HEK293 (cell line): ENCODE measurements at regions not wholly inside any gene's neighbourhood (a gene's known extent, or its start where the extent isn't known, plus 50 kb on each side); places are given as distances from the start of the nearest gene placed in this dataset.

Experiments used
- KLF16 ChIP-seq: fragments of 450-650 bp; formaldehyde crosslinking; IDR thresholded peaks from 2 replicates; pipeline ENCODE4 v1.5.1; 2017; ENCODE audit warnings: missing biosample characterization, missing genetic modification characterization
- ZNF121 ChIP-seq: fragments of 450-650 bp; formaldehyde crosslinking; IDR thresholded peaks from 2 replicates; pipeline ENCODE4 v1.5.1; 2016; ENCODE audit warnings: missing biosample characterization, missing genetic modification characterization
- ZNF248 ChIP-seq: fragments of 450-650 bp; formaldehyde crosslinking; IDR thresholded peaks from 2 replicates; pipeline ENCODE4 v1.5.1; 2017; ENCODE audit warnings: missing biosample characterization, missing genetic modification characterization
- ZNF274 ChIP-seq, 2 experiments: fragments of 200-500 bp in 1 of 2; fragments of 450-650 bp in 1 of 2; sonication (Bioruptor generic) in 1 of 2; formaldehyde crosslinking in 1 of 2; IDR thresholded peaks; 2 replicates each; pipeline versions ENCODE4 v1.5.1 to v1.6.1; 2014 to 2016; ENCODE audit warnings: borderline replicate concordance in 1 of 2, inconsistent platforms in 1 of 2, low read length in 1 of 2, missing biosample characterization in 1 of 2, missing genetic modification characterization in 1 of 2
- ZNF549 ChIP-seq: fragments of 450-650 bp; IDR thresholded peaks from 2 replicates; pipeline ENCODE4 v1.5.1; 2018; ENCODE audit warnings: missing biosample characterization, missing genetic modification characterization, mild to moderate bottlenecking, inconsistent platforms, moderate library complexity
- ZNF580 ChIP-seq: fragments of 450-650 bp; formaldehyde crosslinking; IDR thresholded peaks from 2 replicates; pipeline ENCODE4 v1.5.1; 2016; ENCODE audit warnings: missing biosample characterization, missing genetic modification characterization
- ZNF670 ChIP-seq: fragments of 450-650 bp; formaldehyde crosslinking; IDR thresholded peaks from 2 replicates; pipeline ENCODE4 v1.5.1; 2016; ENCODE audit warnings: missing biosample characterization, missing genetic modification characterization, low read depth
- TF ChIP-seq, protein P1 (sequence below): fragments of 450-650 bp; formaldehyde crosslinking; IDR thresholded peaks from 2 replicates; pipeline ENCODE4 v1.5.1; 2016; ENCODE audit warnings: missing biosample characterization, missing genetic modification characterization
- TF ChIP-seq, protein P2 (sequence below): fragments of 450-650 bp; formaldehyde crosslinking; optimal IDR thresholded peaks from 2 replicates; pipeline ENCODE3; 2016; ENCODE audit warnings: missing biosample characterization, mild to moderate bottlenecking, missing genetic modification characterization
- TF ChIP-seq, protein P3 (sequence below): fragments of 450-650 bp; formaldehyde crosslinking; conservative IDR thresholded peaks from 2 replicates; pipeline ENCODE4 v1.5.1; 2016; ENCODE audit warnings: low read depth, missing biosample characterization, missing genetic modification characterization
- TF ChIP-seq, protein P4 (sequence below): fragments of 450-650 bp; formaldehyde crosslinking; IDR thresholded peaks from 2 replicates; pipeline ENCODE4 v1.5.1; 2016; ENCODE audit warnings: missing biosample characterization, missing genetic modification characterization
- TF ChIP-seq, protein P5 (sequence below): fragments of 450-650 bp; formaldehyde crosslinking; IDR thresholded peaks from 2 replicates; pipeline ENCODE4 v1.5.1; 2016; ENCODE audit warnings: missing biosample characterization, missing genetic modification characterization
- TF ChIP-seq, protein P6 (sequence below): fragments of 450-650 bp; formaldehyde crosslinking; IDR thresholded peaks from 2 replicates; pipeline ENCODE4 v1.5.1; 2016; ENCODE audit warnings: missing biosample characterization, missing genetic modification characterization

GRCh38 chr4:122229857-122230256, 77.7 kb downstream of the BLTP1 start:
- TF ChIP-seq, protein P1, sequence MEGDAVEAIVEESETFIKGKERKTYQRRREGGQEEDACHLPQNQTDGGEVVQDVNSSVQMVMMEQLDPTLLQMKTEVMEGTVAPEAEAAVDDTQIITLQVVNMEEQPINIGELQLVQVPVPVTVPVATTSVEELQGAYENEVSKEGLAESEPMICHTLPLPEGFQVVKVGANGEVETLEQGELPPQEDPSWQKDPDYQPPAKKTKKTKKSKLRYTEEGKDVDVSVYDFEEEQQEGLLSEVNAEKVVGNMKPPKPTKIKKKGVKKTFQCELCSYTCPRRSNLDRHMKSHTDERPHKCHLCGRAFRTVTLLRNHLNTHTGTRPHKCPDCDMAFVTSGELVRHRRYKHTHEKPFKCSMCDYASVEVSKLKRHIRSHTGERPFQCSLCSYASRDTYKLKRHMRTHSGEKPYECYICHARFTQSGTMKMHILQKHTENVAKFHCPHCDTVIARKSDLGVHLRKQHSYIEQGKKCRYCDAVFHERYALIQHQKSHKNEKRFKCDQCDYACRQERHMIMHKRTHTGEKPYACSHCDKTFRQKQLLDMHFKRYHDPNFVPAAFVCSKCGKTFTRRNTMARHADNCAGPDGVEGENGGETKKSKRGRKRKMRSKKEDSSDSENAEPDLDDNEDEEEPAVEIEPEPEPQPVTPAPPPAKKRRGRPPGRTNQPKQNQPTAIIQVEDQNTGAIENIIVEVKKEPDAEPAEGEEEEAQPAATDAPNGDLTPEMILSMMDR (tag by site-specific recombination): no peak
- TF ChIP-seq ZNF549 (tag by site-specific recombination) (no peak), ZNF121 (tag by site-specific recombination) (no peak), ZNF580 (no peak), ZNF670 (tag by site-specific recombination) (no peak), ZNF248 (no peak), ZNF274 (IDR thresholded peaks at IDR 0.05; ENCODE audit: low read length) (no peak), ZNF274 (tag by site-specific recombination; IDR thresholded peaks at IDR 0.05; ENCODE audit: borderline replicate concordance) (no peak), KLF16 (tag by site-specific recombination) (no peak)
- TF ChIP-seq, protein P2, sequence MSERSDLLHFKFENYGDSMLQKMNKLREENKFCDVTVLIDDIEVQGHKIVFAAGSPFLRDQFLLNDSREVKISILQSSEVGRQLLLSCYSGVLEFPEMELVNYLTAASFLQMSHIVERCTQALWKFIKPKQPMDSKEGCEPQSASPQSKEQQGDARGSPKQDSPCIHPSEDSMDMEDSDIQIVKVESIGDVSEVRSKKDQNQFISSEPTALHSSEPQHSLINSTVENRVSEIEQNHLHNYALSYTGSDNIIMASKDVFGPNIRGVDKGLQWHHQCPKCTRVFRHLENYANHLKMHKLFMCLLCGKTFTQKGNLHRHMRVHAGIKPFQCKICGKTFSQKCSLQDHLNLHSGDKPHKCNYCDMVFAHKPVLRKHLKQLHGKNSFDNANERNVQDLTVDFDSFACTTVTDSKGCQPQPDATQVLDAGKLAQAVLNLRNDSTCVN: no peak
- TF ChIP-seq, protein P3, sequence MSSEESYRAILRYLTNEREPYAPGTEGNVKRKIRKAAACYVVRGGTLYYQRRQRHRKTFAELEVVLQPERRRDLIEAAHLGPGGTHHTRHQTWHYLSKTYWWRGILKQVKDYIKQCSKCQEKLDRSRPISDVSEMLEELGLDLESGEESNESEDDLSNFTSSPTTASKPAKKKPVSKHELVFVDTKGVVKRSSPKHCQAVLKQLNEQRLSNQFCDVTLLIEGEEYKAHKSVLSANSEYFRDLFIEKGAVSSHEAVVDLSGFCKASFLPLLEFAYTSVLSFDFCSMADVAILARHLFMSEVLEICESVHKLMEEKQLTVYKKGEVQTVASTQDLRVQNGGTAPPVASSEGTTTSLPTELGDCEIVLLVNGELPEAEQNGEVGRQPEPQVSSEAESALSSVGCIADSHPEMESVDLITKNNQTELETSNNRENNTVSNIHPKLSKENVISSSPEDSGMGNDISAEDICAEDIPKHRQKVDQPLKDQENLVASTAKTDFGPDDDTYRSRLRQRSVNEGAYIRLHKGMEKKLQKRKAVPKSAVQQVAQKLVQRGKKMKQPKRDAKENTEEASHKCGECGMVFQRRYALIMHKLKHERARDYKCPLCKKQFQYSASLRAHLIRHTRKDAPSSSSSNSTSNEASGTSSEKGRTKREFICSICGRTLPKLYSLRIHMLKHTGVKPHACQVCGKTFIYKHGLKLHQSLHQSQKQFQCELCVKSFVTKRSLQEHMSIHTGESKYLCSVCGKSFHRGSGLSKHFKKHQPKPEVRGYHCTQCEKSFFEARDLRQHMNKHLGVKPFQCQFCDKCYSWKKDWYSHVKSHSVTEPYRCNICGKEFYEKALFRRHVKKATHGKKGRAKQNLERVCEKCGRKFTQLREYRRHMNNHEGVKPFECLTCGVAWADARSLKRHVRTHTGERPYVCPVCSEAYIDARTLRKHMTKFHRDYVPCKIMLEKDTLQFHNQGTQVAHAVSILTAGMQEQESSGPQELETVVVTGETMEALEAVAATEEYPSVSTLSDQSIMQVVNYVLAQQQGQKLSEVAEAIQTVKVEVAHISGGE: no peak
- TF ChIP-seq, protein P4, sequence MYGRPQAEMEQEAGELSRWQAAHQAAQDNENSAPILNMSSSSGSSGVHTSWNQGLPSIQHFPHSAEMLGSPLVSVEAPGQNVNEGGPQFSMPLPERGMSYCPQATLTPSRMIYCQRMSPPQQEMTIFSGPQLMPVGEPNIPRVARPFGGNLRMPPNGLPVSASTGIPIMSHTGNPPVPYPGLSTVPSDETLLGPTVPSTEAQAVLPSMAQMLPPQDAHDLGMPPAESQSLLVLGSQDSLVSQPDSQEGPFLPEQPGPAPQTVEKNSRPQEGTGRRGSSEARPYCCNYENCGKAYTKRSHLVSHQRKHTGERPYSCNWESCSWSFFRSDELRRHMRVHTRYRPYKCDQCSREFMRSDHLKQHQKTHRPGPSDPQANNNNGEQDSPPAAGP (tag by site-specific recombination): no peak
- TF ChIP-seq, protein P5, sequence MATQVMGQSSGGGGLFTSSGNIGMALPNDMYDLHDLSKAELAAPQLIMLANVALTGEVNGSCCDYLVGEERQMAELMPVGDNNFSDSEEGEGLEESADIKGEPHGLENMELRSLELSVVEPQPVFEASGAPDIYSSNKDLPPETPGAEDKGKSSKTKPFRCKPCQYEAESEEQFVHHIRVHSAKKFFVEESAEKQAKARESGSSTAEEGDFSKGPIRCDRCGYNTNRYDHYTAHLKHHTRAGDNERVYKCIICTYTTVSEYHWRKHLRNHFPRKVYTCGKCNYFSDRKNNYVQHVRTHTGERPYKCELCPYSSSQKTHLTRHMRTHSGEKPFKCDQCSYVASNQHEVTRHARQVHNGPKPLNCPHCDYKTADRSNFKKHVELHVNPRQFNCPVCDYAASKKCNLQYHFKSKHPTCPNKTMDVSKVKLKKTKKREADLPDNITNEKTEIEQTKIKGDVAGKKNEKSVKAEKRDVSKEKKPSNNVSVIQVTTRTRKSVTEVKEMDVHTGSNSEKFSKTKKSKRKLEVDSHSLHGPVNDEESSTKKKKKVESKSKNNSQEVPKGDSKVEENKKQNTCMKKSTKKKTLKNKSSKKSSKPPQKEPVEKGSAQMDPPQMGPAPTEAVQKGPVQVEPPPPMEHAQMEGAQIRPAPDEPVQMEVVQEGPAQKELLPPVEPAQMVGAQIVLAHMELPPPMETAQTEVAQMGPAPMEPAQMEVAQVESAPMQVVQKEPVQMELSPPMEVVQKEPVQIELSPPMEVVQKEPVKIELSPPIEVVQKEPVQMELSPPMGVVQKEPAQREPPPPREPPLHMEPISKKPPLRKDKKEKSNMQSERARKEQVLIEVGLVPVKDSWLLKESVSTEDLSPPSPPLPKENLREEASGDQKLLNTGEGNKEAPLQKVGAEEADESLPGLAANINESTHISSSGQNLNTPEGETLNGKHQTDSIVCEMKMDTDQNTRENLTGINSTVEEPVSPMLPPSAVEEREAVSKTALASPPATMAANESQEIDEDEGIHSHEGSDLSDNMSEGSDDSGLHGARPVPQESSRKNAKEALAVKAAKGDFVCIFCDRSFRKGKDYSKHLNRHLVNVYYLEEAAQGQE (tag by site-specific recombination): no peak
- TF ChIP-seq, protein P6, sequence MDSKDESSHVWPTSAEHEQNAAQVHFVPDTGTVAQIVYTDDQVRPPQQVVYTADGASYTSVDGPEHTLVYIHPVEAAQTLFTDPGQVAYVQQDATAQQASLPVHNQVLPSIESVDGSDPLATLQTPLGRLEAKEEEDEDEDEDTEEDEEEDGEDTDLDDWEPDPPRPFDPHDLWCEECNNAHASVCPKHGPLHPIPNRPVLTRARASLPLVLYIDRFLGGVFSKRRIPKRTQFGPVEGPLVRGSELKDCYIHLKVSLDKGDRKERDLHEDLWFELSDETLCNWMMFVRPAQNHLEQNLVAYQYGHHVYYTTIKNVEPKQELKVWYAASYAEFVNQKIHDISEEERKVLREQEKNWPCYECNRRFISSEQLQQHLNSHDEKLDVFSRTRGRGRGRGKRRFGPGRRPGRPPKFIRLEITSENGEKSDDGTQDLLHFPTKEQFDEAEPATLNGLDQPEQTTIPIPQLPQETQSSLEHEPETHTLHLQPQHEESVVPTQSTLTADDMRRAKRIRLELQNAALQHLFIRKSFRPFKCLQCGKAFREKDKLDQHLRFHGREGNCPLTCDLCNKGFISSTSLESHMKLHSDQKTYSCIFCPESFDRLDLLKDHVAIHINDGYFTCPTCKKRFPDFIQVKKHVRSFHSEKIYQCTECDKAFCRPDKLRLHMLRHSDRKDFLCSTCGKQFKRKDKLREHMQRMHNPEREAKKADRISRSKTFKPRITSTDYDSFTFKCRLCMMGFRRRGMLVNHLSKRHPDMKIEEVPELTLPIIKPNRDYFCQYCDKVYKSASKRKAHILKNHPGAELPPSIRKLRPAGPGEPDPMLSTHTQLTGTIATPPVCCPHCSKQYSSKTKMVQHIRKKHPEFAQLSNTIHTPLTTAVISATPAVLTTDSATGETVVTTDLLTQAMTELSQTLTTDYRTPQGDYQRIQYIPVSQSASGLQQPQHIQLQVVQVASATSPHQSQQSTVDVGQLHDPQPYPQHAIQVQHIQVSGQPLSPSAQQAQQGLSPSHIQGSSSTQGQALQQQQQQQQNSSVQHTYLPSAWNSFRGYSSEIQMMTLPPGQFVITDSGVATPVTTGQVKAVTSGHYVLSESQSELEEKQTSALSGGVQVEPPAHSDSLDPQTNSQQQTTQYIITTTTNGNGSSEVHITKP (tag by site-specific recombination): no peak
